PC-3 (cell line): ENCODE measurements at regions not wholly inside any gene's neighbourhood (a gene's known extent, or its start where the extent isn't known, plus 50 kb on each side); places are given as distances from the start of the nearest gene placed in this dataset.
A peak's percentile ranks its signal among the peaks of the same experiment; 100 is the strongest.

Experiments
- ATAC-seq: fragments of 200-7000 bp; cut with Tn5 transposase; 2 replicates; pipeline ENCODE4 v1.9.1; 2020; ENCODE audit warnings: mild to moderate bottlenecking, moderate library complexity
- BruUV-seq: library from RNA; stranded (reverse); fragments of 400-500 nt; replicated peaks from 2 replicates; lab custom pipeline; 2021; lab: Mats Ljungman, UMichigan
- CTCF ChIA-PET: fragments of 300-600 bp; sonication (Branson Sonifier 250); formaldehyde crosslinking; loops from one replicate; lab custom pipeline; 2022; ENCODE audit warnings: antibody characterized with exemption; lab: Charles Lee
- POLR2A ChIA-PET: fragments of 300-600 bp; sonication (Branson Sonifier 250); formaldehyde crosslinking; loops from one replicate; lab custom pipeline; 2022; ENCODE audit warnings: antibody characterized with exemption; ENCODE audit not compliant: unreplicated experiment; lab: Charles Lee
- DNase-seq: peaks from one replicate; pipeline ENCODE4 v3.0.0-alpha.2; 2015
- H2AFZ ChIP-seq: fragments of 300-600 bp; sonication (generic); 2 replicates; pipeline ENCODE4 v1.6.0; 2016; ENCODE audit warnings: antibody characterized with exemption, low read length
- H3F3A ChIP-seq: fragments of 300-600 bp; sonication (generic); one replicate; pipeline ENCODE4 v1.6.0; 2017; ENCODE audit warnings: antibody characterized with exemption, low read length, control low read depth, mild to moderate bottlenecking; ENCODE audit not compliant: unreplicated experiment
- H3K27ac ChIP-seq: fragments of 300-600 bp; sonication (generic); 2 replicates; pipeline ENCODE4 v1.5.1; 2016; ENCODE audit warnings: mild to moderate bottlenecking, low read length
- H3K27me3 ChIP-seq: fragments of 300-600 bp; sonication (generic); 2 replicates; pipeline ENCODE4 v1.6.1; 2016; ENCODE audit warnings: low read length, mixed read lengths
- H3K36me3 ChIP-seq: fragments of 300-600 bp; sonication (generic); 2 replicates; pipeline ENCODE4 v1.6.1; 2016; ENCODE audit warnings: low read depth, mixed run types, low read length, mixed read lengths
- H3K4me1 ChIP-seq: fragments of 300-600 bp; sonication (generic); 2 replicates; pipeline ENCODE4 v1.5.1; 2016; ENCODE audit warnings: low read length; ENCODE audit not compliant: insufficient read depth
- H3K4me2 ChIP-seq: fragments of 300-600 bp; sonication (generic); 2 replicates; pipeline ENCODE4 v1.6.0; 2016; ENCODE audit warnings: low read length
- H3K4me3 ChIP-seq: fragments of 300-600 bp; sonication (generic); 2 replicates; pipeline ENCODE4 v1.5.1; 2016; ENCODE audit warnings: mild to moderate bottlenecking, low read length, mixed read lengths
- H3K79me2 ChIP-seq: fragments of 300-600 bp; sonication (generic); 2 replicates; pipeline ENCODE4 v1.6.1; 2017; ENCODE audit warnings: low read length, mixed read lengths
- H3K9ac ChIP-seq: fragments of 300-600 bp; sonication (generic); 2 replicates; pipeline ENCODE4 v1.6.0; 2016; ENCODE audit warnings: mild to moderate bottlenecking, low read length
- H3K9me2 ChIP-seq: fragments of 300-600 bp; sonication (generic); replicated peaks from 2 replicates; pipeline ENCODE4 v1.6.1; 2016; ENCODE audit warnings: mixed run types, low read length, mixed read lengths
- H3K9me3 ChIP-seq: fragments of 300-600 bp; sonication (generic); 2 replicates; pipeline ENCODE4 v1.6.1; 2016; ENCODE audit warnings: low read length, mixed read lengths
- H4K20me1 ChIP-seq: fragments of 300-600 bp; sonication (generic); 2 replicates; pipeline ENCODE4 v1.6.1; 2016; ENCODE audit warnings: low read length, mixed read lengths
- CTCF ChIP-seq: fragments of 300-600 bp; sonication (generic); conservative IDR thresholded peaks from 2 replicates; pipeline ENCODE4 v1.5.1; 2017; ENCODE audit warnings: antibody characterized with exemption, low read depth, mild to moderate bottlenecking, low read length
- EZH2 ChIP-seq: fragments of 300-600 bp; sonication (generic); IDR thresholded peaks from one replicate; pipeline ENCODE4 v1.6.1; 2017; ENCODE audit warnings: antibody characterized with exemption, mild to moderate bottlenecking, low read length; ENCODE audit not compliant: unreplicated experiment
- EZH2phosphoT487 ChIP-seq: fragments of 300-600 bp; sonication (generic); IDR thresholded peaks from 2 replicates; pipeline ENCODE4 v1.6.1; 2018; ENCODE audit warnings: mild to moderate bottlenecking, antibody characterized with exemption, low read length, borderline replicate concordance
- intact Hi-C: fragments of 100-400 bp; cut with micrococcal nuclease; formaldehyde crosslinking; loops from 2 replicates; pipeline ENCODE4 v1.9.0; 2023

- DNase-seq (peak; percentile 7), ATAC-seq (peak; percentile 64)
- POLR2A ChIA-PET: no interaction called here
- H3K36me3 ChIP-seq: no peaks in the 10 kb centered on the region
- peaks cover 83% of the 10 kb centered on the region for H3K27me3 ChIP-seq
- H2AFZ ChIP-seq: no peak overlapping the region
- H3K27ac ChIP-seq: no peak overlapping the region
- no TSS peak for BruUV-seq
- no peak overlapping the region for H3K4me3 ChIP-seq
- no peak for TF ChIP-seq CTCF
- no peak for TF ChIP-seq EZH2phosphoT487
- TF ChIP-seq EZH2: no peak
- H3K4me1 ChIP-seq: no peaks in the 10 kb centered on the region
- H3K9me3 ChIP-seq: no peaks in the 10 kb centered on the region
- H3K9ac ChIP-seq: no peak overlapping the region
- H4K20me1 ChIP-seq: no peaks in the 10 kb centered on the region
- CTCF ChIA-PET: no interaction called here
- no peak overlapping the region for H3K4me2 ChIP-seq
- H3K79me2 ChIP-seq: no peaks in the 10 kb centered on the region
- intact Hi-C loops: no loop called here
- H3K9me2 ChIP-seq: no peaks in the 10 kb centered on the region
- no peaks in the 10 kb centered on the region for H3F3A ChIP-seq
Measured at GRCh38 chr11:43555816-43556611, 124.5 kb upstream of the HSD17B12 start.

- intact Hi-C loops: no loop called here
- Histone ChIP-seq H3K36me3 (no peaks in the 10 kb centered on the region), H4K20me1 (no peaks in the 10 kb centered on the region), H3K4me1 (no peaks in the 10 kb centered on the region), H3F3A (no peaks in the 10 kb centered on the region), H2AFZ (no peak overlapping the region), H3K9me3 (no peaks in the 10 kb centered on the region), H3K27me3 (peaks cover 91% of the 10 kb centered on the region), H3K79me2 (no peaks in the 10 kb centered on the region), H3K27ac (no peak overlapping the region), H3K9ac (no peak overlapping the region), H3K9me2 (no peaks in the 10 kb centered on the region), H3K4me3 (no peak overlapping the region), H3K4me2 (no peak overlapping the region)
- BruUV-seq: no TSS peak
- DNase-seq: no peak
- ChIA-PET POLR2A (no interaction called here), CTCF (no interaction called here)
- ATAC-seq: no peak
- TF ChIP-seq CTCF: no peak
- TF ChIP-seq EZH2: no peak
- no peak for TF ChIP-seq EZH2phosphoT487
Measured at GRCh38 chr11:43556612-43557375, 123.7 kb upstream of the HSD17B12 start.
